ENCODE measurements at regions not wholly inside any gene's neighbourhood (a gene's known extent, or its start where the extent isn't known, plus 50 kb on each side); places are given as distances from the start of the nearest gene placed in this dataset.
"Not testable (repeated sequence)": the region's sequence is repeated elsewhere in the genome, so short reads cannot be mapped to it uniquely, and the experiment has no call there.

DNA sequence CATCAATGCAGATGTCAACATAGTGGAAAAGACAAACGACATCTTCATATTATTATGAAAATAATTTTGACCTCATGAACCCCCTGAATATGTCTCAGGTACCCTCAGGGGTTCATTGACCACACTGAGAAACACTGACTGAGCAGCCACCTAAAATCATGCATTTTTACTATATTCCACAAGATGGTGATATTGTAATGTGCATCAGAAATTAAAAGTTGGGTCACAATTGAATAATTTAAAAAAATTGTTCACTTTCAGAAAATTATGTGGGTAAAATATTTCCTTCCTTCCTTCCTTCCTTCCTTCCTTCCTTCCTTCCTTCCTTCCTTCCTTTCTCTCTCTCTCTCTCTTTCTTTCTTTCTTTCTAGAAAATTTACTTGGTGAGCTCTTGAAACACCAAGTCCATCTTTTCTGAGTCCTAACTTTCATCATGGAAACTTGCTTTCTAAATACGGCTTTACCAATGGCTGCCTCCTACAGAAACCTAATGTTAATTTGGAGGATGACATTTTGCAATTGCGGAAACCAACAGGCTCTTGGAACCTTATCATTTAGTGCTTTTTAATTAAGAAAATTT, 103.6 kb downstream of the RTL3 start:
- no peak overlapping the region for H3K4me2 ChIP-seq (ENCODE audit: low read length)
- no peaks in the 10 kb centered on the region for H3K9me2 ChIP-seq (replicated peaks; ENCODE audit: control insufficient read depth, low read length)
- H3K4me3 ChIP-seq (ENCODE audit: low read length): no peak overlapping the region
- H3K36me3 ChIP-seq (ENCODE audit: control insufficient read depth, low read length): no peaks in the 10 kb centered on the region
- H3K27ac ChIP-seq (ENCODE audit: low read depth, low read length): no peak overlapping the region
- no peak for TF ChIP-seq EZH2phosphoT487 (IDR thresholded peaks at IDR 0.05; ENCODE audit: borderline replicate concordance, low read length)
- TF ChIP-seq, protein P1, sequence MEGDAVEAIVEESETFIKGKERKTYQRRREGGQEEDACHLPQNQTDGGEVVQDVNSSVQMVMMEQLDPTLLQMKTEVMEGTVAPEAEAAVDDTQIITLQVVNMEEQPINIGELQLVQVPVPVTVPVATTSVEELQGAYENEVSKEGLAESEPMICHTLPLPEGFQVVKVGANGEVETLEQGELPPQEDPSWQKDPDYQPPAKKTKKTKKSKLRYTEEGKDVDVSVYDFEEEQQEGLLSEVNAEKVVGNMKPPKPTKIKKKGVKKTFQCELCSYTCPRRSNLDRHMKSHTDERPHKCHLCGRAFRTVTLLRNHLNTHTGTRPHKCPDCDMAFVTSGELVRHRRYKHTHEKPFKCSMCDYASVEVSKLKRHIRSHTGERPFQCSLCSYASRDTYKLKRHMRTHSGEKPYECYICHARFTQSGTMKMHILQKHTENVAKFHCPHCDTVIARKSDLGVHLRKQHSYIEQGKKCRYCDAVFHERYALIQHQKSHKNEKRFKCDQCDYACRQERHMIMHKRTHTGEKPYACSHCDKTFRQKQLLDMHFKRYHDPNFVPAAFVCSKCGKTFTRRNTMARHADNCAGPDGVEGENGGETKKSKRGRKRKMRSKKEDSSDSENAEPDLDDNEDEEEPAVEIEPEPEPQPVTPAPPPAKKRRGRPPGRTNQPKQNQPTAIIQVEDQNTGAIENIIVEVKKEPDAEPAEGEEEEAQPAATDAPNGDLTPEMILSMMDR (IDR thresholded peaks at IDR 0.05; ENCODE audit: low read depth, low read length, poor library complexity, severe bottlenecking): peak; percentile 32
- no peaks in the 10 kb centered on the region for H3F3A ChIP-seq (ENCODE audit: control insufficient read depth, insufficient read depth)
- H3K27me3 ChIP-seq (ENCODE audit: control insufficient read depth, low read length): no peaks in the 10 kb centered on the region
- H3K79me2 ChIP-seq (ENCODE audit: control insufficient read depth, low read length): no peaks in the 10 kb centered on the region
- no peaks in the 10 kb centered on the region for H4K20me1 ChIP-seq (ENCODE audit: control insufficient read depth, insufficient read depth, low read depth, low read length)
- H3K4me1 ChIP-seq (ENCODE audit: control insufficient read depth, low read length): no peaks in the 10 kb centered on the region
- H3K9me3 ChIP-seq (ENCODE audit: control insufficient read depth, insufficient read depth, low read length): no peaks in the 10 kb centered on the region

DNA sequence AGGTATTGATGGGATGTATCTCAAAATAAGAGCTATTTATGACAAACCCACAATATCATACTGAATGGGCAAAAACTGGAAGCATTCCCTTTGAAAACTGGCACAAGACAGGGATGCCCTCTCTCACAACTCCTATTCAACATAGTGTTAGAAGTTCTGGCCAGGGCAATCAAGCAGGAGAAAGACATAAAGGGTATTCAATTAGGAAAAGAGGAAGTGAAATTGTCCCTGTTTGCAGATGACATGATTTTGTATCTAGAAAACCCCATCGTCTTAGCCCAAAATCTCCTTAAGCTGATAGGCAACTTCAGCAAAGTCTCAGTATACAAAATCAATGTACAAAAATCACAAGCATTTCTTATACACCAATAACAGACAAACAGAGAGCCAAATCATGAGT, 106.5 kb downstream of the RTL3 start:
- H3F3A ChIP-seq (ENCODE audit: control insufficient read depth, insufficient read depth): not testable (repeated sequence)

DNA sequence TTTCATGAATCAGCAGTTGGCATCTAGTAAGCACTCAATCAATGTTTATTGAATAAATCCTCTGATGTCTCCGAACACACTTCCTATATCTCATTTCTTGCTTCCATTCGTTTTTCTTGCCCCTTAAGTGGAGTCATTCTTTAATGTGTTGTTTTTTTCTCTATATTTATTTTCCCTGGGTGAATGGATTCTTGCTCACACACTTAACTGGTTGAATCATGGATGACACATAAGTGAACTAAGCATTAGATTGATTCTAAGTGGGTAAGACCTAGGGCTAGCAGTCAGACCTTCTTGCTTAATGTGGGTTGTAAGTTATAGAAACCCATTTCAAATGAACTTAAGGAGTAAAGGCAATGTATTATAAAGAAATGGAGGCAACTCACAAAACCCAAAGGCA, 111.1 kb downstream of the RTL3 start:
- no peak overlapping the region for H3K4me2 ChIP-seq (ENCODE audit: low read length)
- no peaks in the 10 kb centered on the region for H3F3A ChIP-seq (ENCODE audit: control insufficient read depth, insufficient read depth)
- no peaks in the 10 kb centered on the region for H4K20me1 ChIP-seq (ENCODE audit: control insufficient read depth, insufficient read depth, low read depth, low read length)
- no peaks in the 10 kb centered on the region for H3K36me3 ChIP-seq (ENCODE audit: control insufficient read depth, low read length)
- TF ChIP-seq, protein P1 (IDR thresholded peaks at IDR 0.05; ENCODE audit: low read depth, low read length, poor library complexity, severe bottlenecking): no peak
- no peak for TF ChIP-seq EZH2phosphoT487 (IDR thresholded peaks at IDR 0.05; ENCODE audit: borderline replicate concordance, low read length)
- no peaks in the 10 kb centered on the region for H3K4me1 ChIP-seq (ENCODE audit: control insufficient read depth, low read length)
- no peak overlapping the region for H3K27ac ChIP-seq (ENCODE audit: low read depth, low read length)
- no peaks in the 10 kb centered on the region for H3K9me2 ChIP-seq (replicated peaks; ENCODE audit: control insufficient read depth, low read length)
- H3K9me3 ChIP-seq (ENCODE audit: control insufficient read depth, insufficient read depth, low read length): no peaks in the 10 kb centered on the region
- no peaks in the 10 kb centered on the region for H3K79me2 ChIP-seq (ENCODE audit: control insufficient read depth, low read length)
- H3K4me3 ChIP-seq (ENCODE audit: low read length): no peak overlapping the region
- no peaks in the 10 kb centered on the region for H3K27me3 ChIP-seq (ENCODE audit: control insufficient read depth, low read length)

More for the DNA sequence above, 106.5 kb downstream of the RTL3 start:
- H3K9me3 ChIP-seq (ENCODE audit: control insufficient read depth, insufficient read depth, low read length); H3K4me3 ChIP-seq (ENCODE audit: low read length); H4K20me1 ChIP-seq (ENCODE audit: control insufficient read depth, insufficient read depth, low read depth, low read length); H3K79me2 ChIP-seq (ENCODE audit: control insufficient read depth, low read length); H3K4me2 ChIP-seq (ENCODE audit: low read length); H3K27ac ChIP-seq (ENCODE audit: low read depth, low read length); H3K36me3 ChIP-seq (ENCODE audit: control insufficient read depth, low read length); H3K9me2 ChIP-seq (replicated peaks; ENCODE audit: control insufficient read depth, low read length); H3K4me1 ChIP-seq (ENCODE audit: control insufficient read depth, low read length); H3K27me3 ChIP-seq (ENCODE audit: control insufficient read depth, low read length): not testable (repeated sequence)

DNA sequence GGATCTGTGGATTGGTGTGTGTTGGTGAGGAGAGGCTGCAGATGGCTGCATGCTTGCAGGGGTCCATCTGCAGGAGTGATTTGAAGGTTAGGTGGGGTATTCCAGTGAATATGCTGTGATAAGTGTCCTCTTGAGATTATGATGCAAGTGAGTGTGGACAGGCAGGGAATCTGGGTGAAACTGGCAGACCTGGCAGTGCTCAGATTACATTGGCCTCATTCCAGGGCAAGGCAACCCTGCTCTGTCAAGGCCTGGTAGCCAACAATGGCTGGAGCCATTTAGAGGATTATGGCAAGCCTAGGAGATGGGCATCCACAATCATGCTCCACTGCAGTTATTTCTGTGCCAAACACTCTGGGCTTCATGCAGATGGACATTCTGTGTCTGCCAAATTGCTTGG, 113.9 kb downstream of the RTL3 start:
- no peak overlapping the region for H3K27ac ChIP-seq (ENCODE audit: low read depth, low read length)
- H3K27me3 ChIP-seq (ENCODE audit: control insufficient read depth, low read length): no peaks in the 10 kb centered on the region
- H3K9me3 ChIP-seq (ENCODE audit: control insufficient read depth, insufficient read depth, low read length): no peaks in the 10 kb centered on the region
- no peak overlapping the region for H3K4me3 ChIP-seq (ENCODE audit: low read length)
- no peaks in the 10 kb centered on the region for H3K9me2 ChIP-seq (replicated peaks; ENCODE audit: control insufficient read depth, low read length)
- H3K36me3 ChIP-seq (ENCODE audit: control insufficient read depth, low read length): no peaks in the 10 kb centered on the region
- TF ChIP-seq, protein P1 (IDR thresholded peaks at IDR 0.05; ENCODE audit: low read depth, low read length, poor library complexity, severe bottlenecking): no peak
- TF ChIP-seq EZH2phosphoT487 (IDR thresholded peaks at IDR 0.05; ENCODE audit: borderline replicate concordance, low read length): no peak
- no peaks in the 10 kb centered on the region for H3K79me2 ChIP-seq (ENCODE audit: control insufficient read depth, low read length)
- no peaks in the 10 kb centered on the region for H3K4me1 ChIP-seq (ENCODE audit: control insufficient read depth, low read length)
- no peak overlapping the region for H3K4me2 ChIP-seq (ENCODE audit: low read length)
- H3F3A ChIP-seq (ENCODE audit: control insufficient read depth, insufficient read depth): no peaks in the 10 kb centered on the region
- H4K20me1 ChIP-seq (ENCODE audit: control insufficient read depth, insufficient read depth, low read depth, low read length): no peaks in the 10 kb centered on the region

Data from DOHH2 (cell line).